Activated CD4-positive, alpha-beta memory T cell treated with anti-CD3 and anti-CD28 coated beads, Interleukin-2, amount 10 ng/mL, durations not matched to agents 7 days and 5 days (primary cell): ENCODE measurements at regions not wholly inside any gene's neighbourhood (a gene's known extent, or its start where the extent isn't known, plus 50 kb on each side); places are given as distances from the start of the nearest gene placed in this dataset.

ENCODE experiments used
- CTCF ChIA-PET: fragments of 350-600 bp; sonication (Branson Sonifier 250); formaldehyde crosslinking; loops from one replicate; lab custom pipeline; 2021; ENCODE audit warnings: antibody characterized with exemption, inconsistent platforms; lab: Charles Lee
- POLR2A ChIA-PET: fragments of 350-600 bp; sonication (Branson Sonifier 250); formaldehyde crosslinking; loops from one replicate; lab custom pipeline; 2021; ENCODE audit warnings: antibody characterized with exemption; lab: Charles Lee
- DNase-seq: peaks from one replicate; pipeline ENCODE4 v3.0.0-alpha.2; 2020
- H3K27ac Mint-ChIP-seq: one replicate; pipeline ENCODE4 v1.8.0; 2021; ENCODE audit warnings: mild to moderate bottlenecking, mixed read lengths
- H3K27me3 Mint-ChIP-seq: one replicate; pipeline ENCODE4 v1.8.0; 2021; ENCODE audit warnings: mixed read lengths
- H3K36me3 Mint-ChIP-seq: one replicate; pipeline ENCODE4 v1.8.0; 2021; ENCODE audit warnings: low read depth, mixed read lengths
- H3K4me1 Mint-ChIP-seq: one replicate; pipeline ENCODE4 v1.8.0; 2021; ENCODE audit warnings: mixed read lengths
- H3K4me3 Mint-ChIP-seq: one replicate; pipeline ENCODE4 v1.8.0; 2021; ENCODE audit warnings: mild to moderate bottlenecking, mixed read lengths
- H3K9me3 Mint-ChIP-seq: one replicate; pipeline ENCODE4 v1.8.0; 2021; ENCODE audit warnings: mixed read lengths

DNA sequence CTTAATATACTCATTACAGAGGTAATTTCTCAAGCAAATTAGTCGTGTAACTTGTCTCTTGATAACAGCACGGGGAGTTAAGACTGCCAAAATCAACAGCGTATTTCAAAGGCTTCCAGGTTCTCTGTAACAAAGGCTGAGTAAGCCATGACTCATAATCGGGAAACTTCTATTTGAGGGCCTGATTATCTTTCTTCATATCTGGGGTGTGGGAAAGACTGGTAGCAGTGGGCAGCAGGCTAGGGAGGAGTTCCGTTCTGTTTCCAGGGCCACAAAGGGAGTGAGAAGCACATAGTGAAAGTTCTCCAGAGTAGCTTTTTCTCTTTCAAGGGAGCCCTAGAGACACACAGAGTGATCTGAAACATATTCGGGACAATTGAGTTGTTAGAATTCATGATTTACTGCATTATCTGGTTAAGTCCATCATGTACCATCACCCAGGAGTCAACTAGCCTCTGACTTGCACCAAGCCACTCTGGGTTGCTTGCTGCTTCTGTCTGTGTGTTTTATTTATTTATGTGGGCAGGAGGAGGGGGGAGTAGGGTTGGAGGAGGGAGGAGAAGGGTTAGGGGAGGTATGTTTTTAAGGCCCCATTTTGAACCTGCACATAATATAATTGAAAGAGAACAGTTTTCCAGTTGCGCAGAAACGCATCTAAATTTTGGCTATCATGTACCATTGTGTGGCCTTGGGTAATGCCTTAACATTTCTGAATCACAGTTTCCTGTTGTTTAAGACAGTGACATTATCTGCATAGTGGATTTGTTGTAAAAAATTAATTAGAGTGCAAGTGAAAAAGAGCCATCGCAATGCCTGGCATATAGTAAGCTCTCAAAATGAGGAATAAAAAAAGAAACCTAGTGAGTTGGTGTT, 80.5 kb upstream of the ITPRID2 start:
- Mint-ChIP-seq H3K4me3 (no peak overlapping the region), H3K4me1 (peaks cover 13% of the 10 kb centered on the region), H3K36me3 (no peaks in the 10 kb centered on the region), H3K27me3 (peaks cover 10% of the 10 kb centered on the region), H3K27ac (no peak overlapping the region), H3K9me3 (no peaks in the 10 kb centered on the region)
- ChIA-PET CTCF (no interaction called here), POLR2A (no interaction called here)
- no peak for DNase-seq

DNA sequence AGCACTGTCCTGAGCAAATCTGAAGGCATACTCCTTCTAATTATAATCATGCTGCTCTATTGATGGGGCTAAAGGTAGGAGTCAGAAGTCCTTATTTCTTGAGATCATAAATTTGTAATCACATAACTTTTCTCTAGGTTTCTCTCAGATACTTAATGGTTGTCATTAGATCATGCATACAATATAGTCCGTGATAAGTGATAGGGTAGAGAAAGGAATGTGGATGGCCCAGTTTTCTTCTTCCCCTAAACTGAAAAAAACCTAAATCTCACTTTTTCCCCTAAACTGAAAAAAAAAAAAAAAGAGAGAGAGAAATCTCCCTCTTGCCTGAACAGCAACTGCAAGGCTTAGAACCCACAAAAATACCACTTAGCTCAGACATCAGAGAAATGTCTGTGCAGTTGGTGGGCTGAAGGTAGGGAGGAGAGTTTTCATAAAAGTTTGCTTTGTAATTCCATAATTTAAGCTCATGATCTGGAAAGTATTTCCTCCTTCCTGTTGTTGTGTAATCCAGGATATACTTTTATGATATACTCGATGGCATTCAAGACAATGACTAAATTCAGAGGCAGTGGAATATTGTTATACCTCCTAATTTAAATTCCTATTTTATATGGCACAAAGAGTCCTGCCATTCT, 79.3 kb upstream of the ITPRID2 start:
- Mint-ChIP-seq H3K4me1 (peaks cover 13% of the 10 kb centered on the region), H3K4me3 (no peak overlapping the region), H3K36me3 (no peaks in the 10 kb centered on the region), H3K27ac (no peak overlapping the region), H3K9me3 (no peaks in the 10 kb centered on the region), H3K27me3 (peaks cover 7% of the 10 kb centered on the region)
- CTCF ChIA-PET, result interaction anchor here (0.7 kb wide), 1 partner anchor 241 kb away, joined by 3 read pairs; no protein-coding TSS in a partner anchor
- POLR2A ChIA-PET, result no interaction called here
- DNase-seq, result no peak

DNA sequence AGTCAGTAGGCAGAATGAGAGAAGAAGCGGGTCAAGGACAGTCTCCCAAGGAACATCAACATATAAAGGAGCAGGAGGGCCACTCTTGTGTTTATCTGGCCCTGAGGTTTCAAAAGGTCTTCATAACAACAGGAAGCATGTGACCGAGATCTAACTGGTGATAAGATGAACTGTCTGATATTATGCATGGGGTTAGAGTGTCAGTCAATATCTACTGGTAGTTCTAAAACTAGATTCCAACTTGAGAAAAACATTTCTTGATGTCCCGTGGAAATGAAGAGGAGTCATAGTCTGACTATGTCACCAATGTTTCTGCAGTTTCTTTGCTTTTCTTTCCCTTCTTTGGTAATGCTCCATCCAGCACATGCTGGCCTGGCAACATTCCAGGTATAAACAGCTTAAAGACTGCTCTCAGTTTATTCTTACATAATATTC, 77.5 kb upstream of the ITPRID2 start:
- Mint-ChIP-seq H3K4me3 (no peak overlapping the region), H3K36me3 (no peaks in the 10 kb centered on the region), H3K27ac (no peak overlapping the region), H3K27me3 (peaks cover 6% of the 10 kb centered on the region), H3K4me1 (peaks cover 13% of the 10 kb centered on the region), H3K9me3 (no peaks in the 10 kb centered on the region)
- no peak for DNase-seq
- POLR2A ChIA-PET, result no interaction called here
- CTCF ChIA-PET, result no interaction called here

DNA sequence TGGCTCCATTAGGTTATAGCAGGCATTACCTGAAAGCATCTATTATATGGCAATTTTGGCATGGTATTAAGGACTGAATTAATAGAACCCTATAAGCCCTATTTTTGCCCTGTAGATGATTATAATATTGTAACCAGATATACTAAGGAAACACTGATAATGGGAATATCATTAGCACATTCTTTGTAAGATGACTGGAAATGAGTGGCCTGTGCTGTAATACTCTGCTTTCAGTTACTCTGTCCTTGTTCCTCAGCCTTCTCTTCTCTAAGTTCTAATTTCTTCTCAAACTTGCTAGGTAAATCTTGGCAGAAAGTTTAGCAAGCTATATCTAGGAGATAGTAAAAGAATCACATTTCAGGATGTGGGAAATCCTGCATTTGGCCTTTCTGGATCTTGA, 74.0 kb upstream of the ITPRID2 start:
- POLR2A ChIA-PET, result no interaction called here
- H3K36me3 Mint-ChIP-seq, result no peaks in the 10 kb centered on the region
- H3K27ac Mint-ChIP-seq, result no peak overlapping the region
- peaks cover 8% of the 10 kb centered on the region for H3K4me1 Mint-ChIP-seq
- H3K9me3 Mint-ChIP-seq, result no peaks in the 10 kb centered on the region
- CTCF ChIA-PET, result no interaction called here
- DNase-seq, result no peak
- peaks cover 15% of the 10 kb centered on the region for H3K27me3 Mint-ChIP-seq
- H3K4me3 Mint-ChIP-seq, result no peak overlapping the region

DNA sequence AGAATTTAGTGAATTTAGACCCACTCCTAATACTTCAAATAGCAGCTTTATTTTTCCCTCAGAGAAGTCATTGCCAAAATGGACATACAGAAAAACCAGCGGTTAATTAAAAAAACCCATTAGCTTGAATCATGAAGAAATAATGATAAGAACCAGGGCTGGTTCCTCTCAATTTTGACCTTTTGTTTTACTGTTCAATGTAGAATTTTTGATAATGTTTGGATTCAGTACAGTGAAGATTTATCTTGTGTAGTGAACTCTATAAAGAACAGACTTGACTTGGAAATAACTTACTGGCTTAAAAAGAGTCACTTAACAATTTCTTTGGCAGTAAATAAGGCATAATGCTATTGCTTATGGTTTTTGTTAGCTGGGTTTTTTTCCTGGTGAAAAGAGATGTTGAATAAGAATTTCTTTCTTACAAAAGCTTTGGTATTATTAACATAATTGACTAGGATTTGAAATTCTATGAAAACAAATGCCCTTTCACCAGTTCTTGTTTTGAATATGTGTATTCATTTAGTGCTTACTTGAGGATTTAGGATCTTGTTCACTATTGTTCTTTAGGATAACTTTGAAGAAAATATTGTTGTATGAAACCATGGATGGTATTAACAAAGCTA, 73.4 kb upstream of the ITPRID2 start:
- H3K9me3 Mint-ChIP-seq, result no peaks in the 10 kb centered on the region
- H3K4me3 Mint-ChIP-seq, result no peak overlapping the region
- ChIA-PET POLR2A (no interaction called here), CTCF (no interaction called here)
- H3K36me3 Mint-ChIP-seq, result no peaks in the 10 kb centered on the region
- peaks cover 15% of the 10 kb centered on the region for H3K27me3 Mint-ChIP-seq
- no peak for DNase-seq
- no peak overlapping the region for H3K27ac Mint-ChIP-seq
- peaks cover 8% of the 10 kb centered on the region for H3K4me1 Mint-ChIP-seq

DNA sequence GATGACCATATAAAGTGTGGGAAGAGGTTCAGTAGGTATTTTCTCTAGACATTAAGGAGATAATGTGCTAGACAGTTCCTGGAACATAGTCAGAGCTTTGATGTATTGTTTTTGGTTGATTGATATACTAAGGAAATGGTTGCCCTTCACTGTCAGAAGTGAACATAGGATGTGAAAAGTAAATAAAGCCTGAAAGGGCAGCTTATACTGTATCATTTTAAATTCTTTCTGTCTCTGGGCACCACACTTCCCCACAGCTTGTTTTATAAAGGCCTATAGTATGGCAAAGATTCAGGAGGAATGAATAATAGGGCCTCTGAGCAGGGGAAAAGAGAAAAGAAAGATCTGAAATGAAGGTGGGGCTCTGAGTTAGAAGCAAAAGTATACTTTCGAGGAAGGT, 72.7 kb upstream of the ITPRID2 start:
- Mint-ChIP-seq H3K36me3 (no peaks in the 10 kb centered on the region), H3K4me1 (peaks cover 4% of the 10 kb centered on the region), H3K9me3 (no peaks in the 10 kb centered on the region), H3K27me3 (peaks cover 17% of the 10 kb centered on the region), H3K4me3 (no peak overlapping the region), H3K27ac (no peak overlapping the region)
- no peak for DNase-seq
- ChIA-PET CTCF (no interaction called here), POLR2A (no interaction called here)

DNA sequence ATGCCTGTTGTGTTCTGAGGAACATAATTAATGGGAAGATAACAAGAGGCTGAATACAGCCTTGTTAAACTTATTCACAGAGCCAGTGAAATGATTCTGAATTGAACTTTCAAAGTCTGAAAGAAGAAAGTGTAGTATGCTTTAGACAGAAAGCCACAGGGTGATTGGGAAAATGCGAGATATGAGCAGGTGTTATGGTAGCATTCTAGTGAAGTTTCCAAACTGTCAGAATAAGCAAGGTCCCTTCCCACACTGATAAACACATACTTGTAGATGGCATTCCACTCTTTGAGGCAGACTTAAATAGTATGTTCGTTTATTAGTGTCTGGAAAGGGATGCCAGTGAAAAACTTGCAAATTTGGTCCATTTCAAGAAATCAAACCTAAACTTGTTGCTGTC, 70.5 kb upstream of the ITPRID2 start:
- ChIA-PET CTCF (no interaction called here), POLR2A (no interaction called here)
- H3K4me1 Mint-ChIP-seq, result no peaks in the 10 kb centered on the region
- no peak overlapping the region for H3K27ac Mint-ChIP-seq
- no peaks in the 10 kb centered on the region for H3K9me3 Mint-ChIP-seq
- no peak overlapping the region for H3K4me3 Mint-ChIP-seq
- H3K36me3 Mint-ChIP-seq, result no peaks in the 10 kb centered on the region
- peaks cover 31% of the 10 kb centered on the region for H3K27me3 Mint-ChIP-seq
- DNase-seq, result no peak

DNA sequence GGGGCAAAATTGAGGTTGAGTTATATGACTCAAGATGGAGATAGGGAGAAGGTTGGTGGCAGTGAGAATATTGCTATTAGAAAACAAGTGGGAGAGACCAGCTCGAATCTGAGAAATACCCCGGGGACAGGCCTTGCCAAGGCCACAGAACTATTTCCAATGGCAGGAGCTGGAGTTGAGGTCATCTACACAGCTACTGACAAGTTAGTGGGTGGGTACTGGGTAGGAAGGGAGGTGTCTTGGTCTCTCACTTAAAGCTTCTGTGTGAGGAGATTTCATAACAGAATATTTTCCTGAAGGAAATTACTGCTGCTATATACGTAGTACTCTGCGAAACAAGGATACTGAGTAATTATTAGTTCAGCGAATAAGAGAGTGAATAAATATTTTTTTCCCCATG, 69.4 kb upstream of the ITPRID2 start:
- no peaks in the 10 kb centered on the region for H3K36me3 Mint-ChIP-seq
- H3K4me1 Mint-ChIP-seq, result no peaks in the 10 kb centered on the region
- H3K27ac Mint-ChIP-seq, result no peak overlapping the region
- H3K27me3 Mint-ChIP-seq, result peaks cover 29% of the 10 kb centered on the region
- POLR2A ChIA-PET, result no interaction called here
- no peak for DNase-seq
- CTCF ChIA-PET, result no interaction called here
- no peak overlapping the region for H3K4me3 Mint-ChIP-seq
- H3K9me3 Mint-ChIP-seq, result no peaks in the 10 kb centered on the region

DNA sequence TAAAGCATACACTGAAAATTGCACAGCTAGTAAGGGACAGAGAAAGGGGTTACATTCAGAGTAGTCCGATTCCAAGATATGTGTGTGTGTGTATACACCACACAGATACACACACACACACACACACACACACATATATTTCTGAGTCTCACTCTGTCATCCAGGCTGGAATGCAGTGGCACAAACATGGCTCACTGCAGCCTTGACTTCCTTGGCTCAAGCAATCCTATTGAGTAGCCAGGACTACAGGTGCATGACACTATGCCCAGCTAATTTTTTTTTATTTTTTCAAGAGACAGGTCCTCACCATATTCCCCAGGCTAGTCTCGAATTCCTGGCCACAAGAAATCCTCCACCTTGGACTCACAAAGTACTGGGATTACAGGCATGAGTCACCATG, 68.1 kb upstream of the ITPRID2 start:
- POLR2A ChIA-PET, result no interaction called here
- CTCF ChIA-PET, result no interaction called here
- Mint-ChIP-seq H3K4me3 (no peak overlapping the region), H3K9me3 (no peaks in the 10 kb centered on the region), H3K4me1 (no peaks in the 10 kb centered on the region), H3K27me3 (peaks cover 29% of the 10 kb centered on the region), H3K27ac (no peak overlapping the region), H3K36me3 (no peaks in the 10 kb centered on the region)
- no peak for DNase-seq

DNA sequence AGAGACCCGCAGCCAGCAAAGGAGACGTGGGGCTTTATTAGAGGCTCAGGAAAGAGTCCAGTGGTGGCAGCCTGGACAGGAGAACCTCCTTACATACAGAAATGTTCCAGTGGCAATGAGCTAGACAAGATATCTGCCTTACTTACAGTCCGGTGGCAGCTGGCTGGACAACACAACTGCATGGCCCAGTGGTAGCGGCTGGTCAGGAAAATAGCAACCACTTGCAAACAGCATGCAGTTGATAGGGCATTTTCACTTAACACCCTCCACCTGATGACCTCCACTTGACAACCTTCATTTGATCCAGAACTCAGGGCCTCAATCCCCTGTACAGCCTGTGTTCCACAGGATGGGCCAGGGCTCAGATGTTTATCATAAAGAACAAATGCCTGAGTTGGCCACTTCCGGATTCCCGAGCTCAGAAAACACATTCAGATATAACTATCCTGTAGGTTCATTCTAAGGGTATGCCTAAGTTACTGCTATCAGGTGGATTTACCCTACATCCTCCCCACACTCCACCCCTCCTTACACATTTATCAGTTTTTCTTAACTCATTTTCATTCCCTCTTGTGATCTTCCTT, 63.3 kb upstream of the ITPRID2 start:
- peaks cover 27% of the 10 kb centered on the region for H3K27me3 Mint-ChIP-seq
- H3K36me3 Mint-ChIP-seq, result no peaks in the 10 kb centered on the region
- H3K4me1 Mint-ChIP-seq, result no peaks in the 10 kb centered on the region
- H3K27ac Mint-ChIP-seq, result no peak overlapping the region
- POLR2A ChIA-PET, result no interaction called here
- CTCF ChIA-PET, result no interaction called here
- no peak overlapping the region for H3K4me3 Mint-ChIP-seq
- no peaks in the 10 kb centered on the region for H3K9me3 Mint-ChIP-seq
- DNase-seq, result no peak

DNA sequence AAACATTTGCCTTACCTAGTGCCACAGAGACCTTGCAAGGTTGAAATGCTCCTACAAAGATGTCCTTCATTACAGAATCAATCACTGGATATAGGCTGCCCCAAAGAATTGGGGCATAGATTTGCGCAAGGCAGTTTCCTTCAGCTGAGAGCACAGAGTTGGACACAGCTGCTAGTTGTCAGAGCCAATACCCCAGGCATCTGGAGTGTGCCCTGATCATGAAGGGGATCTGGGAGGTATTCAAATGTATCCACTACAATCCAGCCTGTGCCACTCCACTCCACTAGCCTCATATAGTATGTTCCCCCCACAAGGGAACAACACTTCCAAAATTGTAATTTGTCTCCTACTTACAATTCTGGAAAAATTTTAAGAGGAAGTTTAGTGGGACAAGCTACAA, 62.3 kb upstream of the ITPRID2 start:
- Mint-ChIP-seq H3K36me3 (no peaks in the 10 kb centered on the region), H3K27me3 (peaks cover 22% of the 10 kb centered on the region), H3K9me3 (no peaks in the 10 kb centered on the region), H3K4me3 (no peak overlapping the region), H3K4me1 (no peaks in the 10 kb centered on the region), H3K27ac (no peak overlapping the region)
- POLR2A ChIA-PET, result no interaction called here
- CTCF ChIA-PET, result no interaction called here
- no peak for DNase-seq

DNA sequence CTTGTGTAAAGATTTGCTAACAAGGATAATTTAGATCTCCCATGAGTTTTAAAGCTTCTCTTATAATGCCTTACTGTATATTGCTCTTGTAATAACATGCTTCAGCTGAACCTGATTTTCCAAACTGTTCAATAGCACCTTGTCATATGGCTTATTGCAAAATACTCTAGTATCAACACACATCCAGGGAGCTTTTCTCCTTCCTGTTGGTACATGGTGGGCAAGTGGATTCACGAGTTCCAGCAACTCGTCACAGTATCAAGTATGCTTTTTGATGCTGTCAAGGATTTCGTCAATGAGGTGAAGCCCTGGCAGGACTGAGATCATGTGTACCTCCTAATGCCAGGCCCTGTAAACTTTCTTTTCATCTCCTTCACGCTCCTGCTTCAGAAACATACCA, 59.5 kb upstream of the ITPRID2 start:
- CTCF ChIA-PET, result no interaction called here
- no peaks in the 10 kb centered on the region for H3K9me3 Mint-ChIP-seq
- no peak for DNase-seq
- POLR2A ChIA-PET, result no interaction called here
- H3K4me1 Mint-ChIP-seq, result no peaks in the 10 kb centered on the region
- no peaks in the 10 kb centered on the region for H3K36me3 Mint-ChIP-seq
- H3K4me3 Mint-ChIP-seq, result no peak overlapping the region
- H3K27ac Mint-ChIP-seq, result no peak overlapping the region
- H3K27me3 Mint-ChIP-seq, result peaks cover 26% of the 10 kb centered on the region

DNA sequence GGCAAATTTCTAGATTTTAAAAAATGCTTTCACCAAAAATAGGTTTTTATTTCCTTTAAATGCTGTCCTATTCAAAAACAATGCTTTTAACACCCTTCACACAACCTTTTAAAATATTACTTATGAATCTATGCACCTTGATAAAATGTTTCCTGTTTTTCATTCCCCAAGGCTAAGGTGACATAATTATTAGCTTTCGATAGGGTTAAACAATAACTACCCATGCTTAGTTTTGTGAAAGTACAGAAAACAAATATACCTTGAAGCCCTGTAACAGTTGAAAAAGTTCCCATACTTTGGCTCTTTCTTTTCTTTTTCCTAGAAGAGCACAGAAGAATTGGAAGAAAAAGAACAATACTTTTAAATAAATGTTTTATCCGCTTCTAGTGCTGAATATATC, 54.9 kb upstream of the ITPRID2 start:
- no peak for DNase-seq
- Mint-ChIP-seq H3K36me3 (no peaks in the 10 kb centered on the region), H3K4me3 (no peak overlapping the region), H3K27ac (no peak overlapping the region), H3K27me3 (peaks cover 33% of the 10 kb centered on the region), H3K9me3 (no peaks in the 10 kb centered on the region), H3K4me1 (no peaks in the 10 kb centered on the region)
- POLR2A ChIA-PET, result no interaction called here
- CTCF ChIA-PET, result no interaction called here
